ENCODE measurements at regions not wholly inside any gene's neighbourhood (a gene's known extent, or its start where the extent isn't known, plus 50 kb on each side); places are given as distances from the start of the nearest gene placed in this dataset.

GRCh38 chr9:119436261-119436660, 67.0 kb upstream of the BRINP1 start:
- Histone ChIP-seq H3K9ac (ENCODE audit: low read length) (no peak overlapping the region), H3K27ac (ENCODE audit: low read length) (no peak overlapping the region), H3K27me3 (ENCODE audit: low read depth, low read length) (no peaks in the 10 kb centered on the region), H3K36me3 (replicated peaks; ENCODE audit: low read depth, low read length) (no peaks in the 10 kb centered on the region), H3K79me2 (ENCODE audit: low read length) (no peaks in the 10 kb centered on the region), H3K4me1 (ENCODE audit: low read length) (no peaks in the 10 kb centered on the region), H3K4me2 (ENCODE audit: low read length) (no peak overlapping the region), H3K9me3 (ENCODE audit: insufficient read depth, low read length) (no peaks in the 10 kb centered on the region), H2AFZ (ENCODE audit: low read depth, low read length) (no peak overlapping the region), H3K4me3 (ENCODE audit: low read length) (no peak overlapping the region), H4K20me1 (ENCODE audit: insufficient read depth, low read length) (no peaks in the 10 kb centered on the region)
- TF ChIP-seq EZH2phosphoT487 (IDR thresholded peaks at IDR 0.05; ENCODE audit: low read depth) (no peak), CTCF (IDR thresholded peaks at IDR 0.05; ENCODE audit: low read depth, low read length) (no peak)

GRCh38 chr9:119435076-119435475, 65.8 kb upstream of the BRINP1 start:
- no peaks in the 10 kb centered on the region for H3K27me3 ChIP-seq (ENCODE audit: low read depth, low read length)
- no peaks in the 10 kb centered on the region for H3K79me2 ChIP-seq (ENCODE audit: low read length)
- no peak overlapping the region for H3K4me3 ChIP-seq (ENCODE audit: low read length)
- H4K20me1 ChIP-seq (ENCODE audit: insufficient read depth, low read length), result no peaks in the 10 kb centered on the region
- H3K4me1 ChIP-seq (ENCODE audit: low read length), result no peaks in the 10 kb centered on the region
- H3K27ac ChIP-seq (ENCODE audit: low read length), result no peak overlapping the region
- H2AFZ ChIP-seq (ENCODE audit: low read depth, low read length), result no peak overlapping the region
- H3K9me3 ChIP-seq (ENCODE audit: insufficient read depth, low read length), result no peaks in the 10 kb centered on the region
- no peaks in the 10 kb centered on the region for H3K36me3 ChIP-seq (replicated peaks; ENCODE audit: low read depth, low read length)
- no peak overlapping the region for H3K4me2 ChIP-seq (ENCODE audit: low read length)
- H3K9ac ChIP-seq (ENCODE audit: low read length), result no peak overlapping the region
- TF ChIP-seq CTCF (IDR thresholded peaks at IDR 0.05; ENCODE audit: low read depth, low read length), result no peak

DNA sequence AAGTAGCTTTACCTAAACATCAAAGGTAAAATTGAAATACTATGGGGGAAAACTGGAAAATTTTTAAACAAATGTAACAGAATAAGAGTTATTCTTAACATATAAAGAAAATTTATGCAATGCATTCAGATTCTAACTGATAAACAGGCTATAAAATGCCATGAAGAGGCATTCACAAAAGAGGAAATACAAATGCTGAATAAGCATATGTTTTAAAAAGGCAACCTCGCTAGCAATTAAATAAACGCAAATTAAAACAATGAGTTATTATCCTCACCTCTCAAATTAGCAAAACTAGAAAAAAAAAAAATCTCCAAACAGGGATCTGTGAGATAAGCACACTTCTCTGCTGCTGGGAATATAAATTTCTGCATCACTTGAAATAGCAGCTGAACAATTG, 63.2 kb upstream of the BRINP1 start:
- H3K4me1 ChIP-seq (ENCODE audit: low read length), result no peaks in the 10 kb centered on the region
- no peaks in the 10 kb centered on the region for H3K9me3 ChIP-seq (ENCODE audit: insufficient read depth, low read length)
- H3K9ac ChIP-seq (ENCODE audit: low read length), result no peak overlapping the region
- H4K20me1 ChIP-seq (ENCODE audit: insufficient read depth, low read length), result no peaks in the 10 kb centered on the region
- no peaks in the 10 kb centered on the region for H3K27me3 ChIP-seq (ENCODE audit: low read depth, low read length)
- no peaks in the 10 kb centered on the region for H3K79me2 ChIP-seq (ENCODE audit: low read length)
- H3K36me3 ChIP-seq (replicated peaks; ENCODE audit: low read depth, low read length), result no peaks in the 10 kb centered on the region
- no peak overlapping the region for H3K27ac ChIP-seq (ENCODE audit: low read length)
- TF ChIP-seq CTCF (IDR thresholded peaks at IDR 0.05; ENCODE audit: low read depth, low read length) (no peak), EZH2phosphoT487 (IDR thresholded peaks at IDR 0.05; ENCODE audit: low read depth) (no peak)
- no peak overlapping the region for H2AFZ ChIP-seq (ENCODE audit: low read depth, low read length)
- H3K4me3 ChIP-seq (ENCODE audit: low read length), result no peak overlapping the region
- H3K4me2 ChIP-seq (ENCODE audit: low read length), result no peak overlapping the region

GRCh38 chr9:119429302-119429701, 60.1 kb upstream of the BRINP1 start:
- no peak for TF ChIP-seq CTCF (IDR thresholded peaks at IDR 0.05; ENCODE audit: low read depth, low read length)
- TF ChIP-seq EZH2phosphoT487 (IDR thresholded peaks at IDR 0.05; ENCODE audit: low read depth), result no peak
- H3K27ac ChIP-seq (ENCODE audit: low read length), result no peak overlapping the region
- no peaks in the 10 kb centered on the region for H4K20me1 ChIP-seq (ENCODE audit: insufficient read depth, low read length)
- no peak overlapping the region for H3K9ac ChIP-seq (ENCODE audit: low read length)
- H3K4me3 ChIP-seq (ENCODE audit: low read length), result no peak overlapping the region
- H3K4me1 ChIP-seq (ENCODE audit: low read length), result no peaks in the 10 kb centered on the region
- no peaks in the 10 kb centered on the region for H3K79me2 ChIP-seq (ENCODE audit: low read length)
- H3K4me2 ChIP-seq (ENCODE audit: low read length), result no peak overlapping the region
- no peak overlapping the region for H2AFZ ChIP-seq (ENCODE audit: low read depth, low read length)
- no peaks in the 10 kb centered on the region for H3K36me3 ChIP-seq (replicated peaks; ENCODE audit: low read depth, low read length)
- H3K9me3 ChIP-seq (ENCODE audit: insufficient read depth, low read length), result no peaks in the 10 kb centered on the region
- no peaks in the 10 kb centered on the region for H3K27me3 ChIP-seq (ENCODE audit: low read depth, low read length)

All from OCI-LY3 (cell line).